ENCODE measurements at regions not wholly inside any gene's neighbourhood (a gene's known extent, or its start where the extent isn't known, plus 50 kb on each side); places are given as distances from the start of the nearest gene placed in this dataset.

DNA sequence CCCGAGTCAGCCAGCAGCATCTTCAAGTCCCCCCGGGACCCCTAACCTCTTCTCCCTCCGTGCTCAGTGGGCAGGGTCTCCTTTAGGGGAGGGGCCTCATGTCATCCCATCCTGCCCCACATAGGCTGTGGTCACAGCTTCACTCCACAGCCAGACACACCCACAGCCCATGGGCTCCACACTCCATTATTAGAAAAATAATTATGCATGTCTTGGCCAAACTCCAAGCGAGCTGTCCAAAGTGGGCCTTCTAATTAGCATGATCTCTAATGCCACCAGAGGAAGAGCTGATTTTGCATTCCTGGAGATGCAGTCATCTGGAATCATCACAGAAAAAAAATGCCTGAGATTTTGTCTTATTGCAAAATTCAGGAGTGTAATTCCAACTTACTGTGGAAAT is 418.2 kb downstream of the IRX2 start:
- DNase-seq (ENCODE audit: insufficient read length, low spot score) (no peak), FAIRE-seq (no peak)
- TF ChIP-seq, protein P1, sequence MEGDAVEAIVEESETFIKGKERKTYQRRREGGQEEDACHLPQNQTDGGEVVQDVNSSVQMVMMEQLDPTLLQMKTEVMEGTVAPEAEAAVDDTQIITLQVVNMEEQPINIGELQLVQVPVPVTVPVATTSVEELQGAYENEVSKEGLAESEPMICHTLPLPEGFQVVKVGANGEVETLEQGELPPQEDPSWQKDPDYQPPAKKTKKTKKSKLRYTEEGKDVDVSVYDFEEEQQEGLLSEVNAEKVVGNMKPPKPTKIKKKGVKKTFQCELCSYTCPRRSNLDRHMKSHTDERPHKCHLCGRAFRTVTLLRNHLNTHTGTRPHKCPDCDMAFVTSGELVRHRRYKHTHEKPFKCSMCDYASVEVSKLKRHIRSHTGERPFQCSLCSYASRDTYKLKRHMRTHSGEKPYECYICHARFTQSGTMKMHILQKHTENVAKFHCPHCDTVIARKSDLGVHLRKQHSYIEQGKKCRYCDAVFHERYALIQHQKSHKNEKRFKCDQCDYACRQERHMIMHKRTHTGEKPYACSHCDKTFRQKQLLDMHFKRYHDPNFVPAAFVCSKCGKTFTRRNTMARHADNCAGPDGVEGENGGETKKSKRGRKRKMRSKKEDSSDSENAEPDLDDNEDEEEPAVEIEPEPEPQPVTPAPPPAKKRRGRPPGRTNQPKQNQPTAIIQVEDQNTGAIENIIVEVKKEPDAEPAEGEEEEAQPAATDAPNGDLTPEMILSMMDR (IDR thresholded peaks at IDR 0.05; ENCODE audit: insufficient read depth, missing control alignments) = no peak

DNA sequence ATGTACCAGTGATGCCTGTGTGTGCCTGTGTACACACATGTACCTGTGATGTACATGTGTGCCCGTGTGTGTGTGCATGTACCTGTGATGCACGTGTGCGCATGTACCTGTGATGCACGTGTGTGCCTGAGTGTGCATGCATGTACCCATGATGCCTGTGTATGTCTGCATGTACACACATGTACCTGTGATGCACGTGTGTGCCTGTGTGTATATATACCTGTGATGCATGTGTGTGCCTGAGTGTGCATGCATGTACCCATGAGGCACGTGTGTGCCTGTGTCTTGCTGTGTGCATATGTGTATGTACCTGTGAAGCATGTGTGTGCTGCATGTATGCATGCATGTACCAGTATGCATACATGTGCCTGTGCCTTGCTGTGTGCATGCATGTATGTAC is 419.0 kb downstream of the IRX2 start:
- DNase-seq (ENCODE audit: insufficient read length, low spot score) (no peak), FAIRE-seq (no peak)
- TF ChIP-seq, protein P1 (IDR thresholded peaks at IDR 0.05; ENCODE audit: insufficient read depth, missing control alignments) = no peak

DNA sequence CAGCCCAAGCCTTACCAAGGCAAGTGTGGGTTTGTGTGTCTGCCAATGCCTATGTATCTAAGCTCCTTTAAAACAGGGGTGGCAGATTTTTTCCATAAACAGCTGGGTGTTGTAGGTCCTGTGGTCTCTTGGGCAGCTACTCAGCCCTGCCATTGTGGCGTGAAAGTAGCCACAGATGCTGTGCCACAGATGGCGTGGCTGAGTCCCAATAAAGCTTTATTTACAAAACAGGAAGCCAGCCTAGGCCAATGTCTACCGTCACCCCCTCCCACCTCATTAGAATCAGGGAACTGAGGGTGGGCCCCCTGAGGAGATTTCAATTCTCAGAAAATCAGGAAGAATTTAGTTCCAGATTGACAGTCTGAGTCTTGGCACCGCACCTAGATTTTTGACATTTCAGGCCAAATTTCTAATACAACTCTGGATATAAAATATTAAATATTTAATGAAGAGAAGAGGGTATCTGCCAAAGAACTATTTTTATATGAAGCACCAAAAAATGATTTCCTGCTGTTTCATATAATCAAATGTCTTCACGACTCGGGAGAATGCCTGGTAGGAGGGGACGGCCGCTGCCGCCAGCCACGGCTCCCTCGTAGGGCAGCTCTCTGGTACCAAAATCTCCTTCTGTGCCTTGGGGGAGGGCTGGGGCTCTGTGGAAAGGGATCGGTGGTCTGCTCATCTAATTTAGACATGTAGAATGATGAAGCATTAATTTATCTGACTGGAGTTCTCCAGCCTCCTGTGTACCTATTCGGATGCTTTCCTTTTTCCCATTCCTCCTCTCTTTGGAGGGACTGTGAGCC is 420.9 kb downstream of the IRX2 start:
- TF ChIP-seq, protein P1 (IDR thresholded peaks at IDR 0.05; ENCODE audit: insufficient read depth, missing control alignments) = no peak
- no peak for FAIRE-seq
- no peak for DNase-seq (ENCODE audit: insufficient read length, low spot score)

DNA sequence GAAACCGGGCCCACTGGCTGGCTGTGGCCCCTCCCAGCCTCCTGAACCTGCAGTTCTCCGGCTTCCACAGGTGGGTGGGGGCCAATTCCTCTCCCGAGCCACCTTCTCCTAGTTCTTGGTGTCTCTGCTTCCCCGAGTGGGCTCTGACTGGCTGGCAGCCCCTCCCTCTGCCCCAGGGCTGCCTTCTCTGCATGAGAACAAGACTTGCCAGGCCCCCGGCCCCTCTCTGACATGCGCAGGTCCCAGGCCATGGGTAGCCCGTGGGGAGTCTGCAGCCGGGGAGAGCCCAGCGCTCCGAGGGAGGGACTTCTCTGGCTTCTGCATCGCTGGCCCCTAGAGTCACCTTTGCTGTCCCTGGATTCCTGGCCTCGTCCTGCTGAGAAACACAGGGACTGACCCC is 421.7 kb downstream of the IRX2 start:
- TF ChIP-seq, protein P1 (IDR thresholded peaks at IDR 0.05; ENCODE audit: insufficient read depth, missing control alignments) = no peak
- FAIRE-seq (no peak), DNase-seq (ENCODE audit: insufficient read length, low spot score) (no peak)

DNA sequence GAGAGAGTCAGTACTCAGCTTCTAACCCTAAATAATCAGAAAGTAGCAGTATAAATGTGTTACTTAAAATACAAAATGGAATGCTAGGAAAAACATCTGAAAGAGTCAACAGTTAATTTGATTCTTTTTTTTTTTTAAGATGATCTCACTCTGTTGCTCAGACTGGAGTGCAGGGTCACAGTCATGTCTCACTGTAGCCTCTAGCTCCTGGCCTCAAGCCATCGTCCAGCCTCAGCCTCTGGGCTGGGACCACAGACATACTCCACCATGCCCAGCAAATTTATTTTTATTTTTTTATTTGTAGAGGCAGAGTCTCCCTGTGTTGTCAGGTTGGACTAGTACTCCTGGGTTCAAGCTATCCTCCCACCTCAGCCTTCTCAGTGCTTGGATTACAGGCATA is 424.9 kb downstream of the IRX2 start:
- TF ChIP-seq, protein P1 (IDR thresholded peaks at IDR 0.05; ENCODE audit: insufficient read depth, missing control alignments) = no peak
- DNase-seq (ENCODE audit: insufficient read length, low spot score) = no peak
- no peak for FAIRE-seq

DNA sequence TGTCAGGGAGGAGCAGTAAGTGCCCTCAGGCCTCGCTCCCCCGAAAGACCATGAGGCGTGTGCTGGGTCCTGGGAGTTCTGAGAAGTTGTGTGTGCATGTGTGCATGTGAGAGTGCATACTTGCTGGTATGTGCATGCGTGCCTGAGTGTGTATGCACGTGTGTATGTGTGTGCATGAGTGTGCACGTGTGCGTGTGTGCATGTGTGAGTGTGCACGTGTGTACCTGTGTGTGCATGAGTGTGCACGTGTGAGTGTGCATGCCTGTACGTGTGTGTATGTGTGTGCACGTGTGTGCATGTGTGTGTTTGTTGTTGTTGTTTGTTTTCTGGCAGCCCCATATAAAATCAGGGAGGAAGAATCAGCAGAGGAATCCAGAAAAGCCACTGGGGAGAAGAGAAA is 426.7 kb downstream of the IRX2 start:
- TF ChIP-seq, protein P1 (IDR thresholded peaks at IDR 0.05; ENCODE audit: insufficient read depth, missing control alignments) = no peak
- no peak for DNase-seq (ENCODE audit: insufficient read length, low spot score)
- no peak for FAIRE-seq

DNA sequence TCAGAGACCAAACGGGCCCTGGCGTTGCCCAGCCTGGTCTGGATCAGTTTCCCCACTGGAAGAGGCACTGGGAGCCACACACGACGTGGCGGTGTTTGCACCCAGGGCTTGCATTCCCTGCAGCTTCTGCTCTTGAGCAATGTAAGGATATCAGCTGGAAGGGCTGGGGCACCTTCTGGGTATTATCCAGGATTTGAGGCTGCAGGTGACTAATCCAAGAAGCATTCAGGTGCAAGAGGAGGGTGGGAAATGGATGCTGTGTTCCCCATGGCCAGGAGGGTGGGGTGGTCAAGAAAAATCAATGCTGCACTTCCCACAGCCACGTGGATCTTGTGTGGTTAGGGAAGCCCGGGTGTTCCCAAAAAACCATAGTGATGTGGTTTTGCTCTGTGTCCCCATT is 430.9 kb downstream of the IRX2 start:
- FAIRE-seq (no peak), DNase-seq (ENCODE audit: insufficient read length, low spot score) (no peak)
- TF ChIP-seq, protein P1 (IDR thresholded peaks at IDR 0.05; ENCODE audit: insufficient read depth, missing control alignments) = no peak

Measured in D721Med (cell line).